Choroid plexus epithelial cell (primary cell): ENCODE measurements at regions not wholly inside any gene's neighbourhood (a gene's known extent, or its start where the extent isn't known, plus 50 kb on each side); places are given as distances from the start of the nearest gene placed in this dataset.

Source experiments
- DNase-seq: peaks from one replicate; pipeline ENCODE4 v3.0.0-alpha.2; 2010; ENCODE audit warnings: low read depth
- H3K4me3 ChIP-seq: 2 replicates; pipeline ENCODE4 v1.5.1; 2011; ENCODE audit warnings: low read depth, mild to moderate bottlenecking, control low read depth, low read length, moderate library complexity
- CTCF ChIP-seq: conservative IDR thresholded peaks from 2 replicates; pipeline ENCODE4 v1.5.1; 2011; ENCODE audit warnings: low read depth, mild to moderate bottlenecking, control low read depth, inconsistent platforms, low read length, moderate library complexity

- H3K4me3 ChIP-seq, result no peak overlapping the region
- TF ChIP-seq CTCF, result no peak
Observed at GRCh38 chr12:93167331-93167730, 210.4 kb upstream of the NUDT4 start.

DNA sequence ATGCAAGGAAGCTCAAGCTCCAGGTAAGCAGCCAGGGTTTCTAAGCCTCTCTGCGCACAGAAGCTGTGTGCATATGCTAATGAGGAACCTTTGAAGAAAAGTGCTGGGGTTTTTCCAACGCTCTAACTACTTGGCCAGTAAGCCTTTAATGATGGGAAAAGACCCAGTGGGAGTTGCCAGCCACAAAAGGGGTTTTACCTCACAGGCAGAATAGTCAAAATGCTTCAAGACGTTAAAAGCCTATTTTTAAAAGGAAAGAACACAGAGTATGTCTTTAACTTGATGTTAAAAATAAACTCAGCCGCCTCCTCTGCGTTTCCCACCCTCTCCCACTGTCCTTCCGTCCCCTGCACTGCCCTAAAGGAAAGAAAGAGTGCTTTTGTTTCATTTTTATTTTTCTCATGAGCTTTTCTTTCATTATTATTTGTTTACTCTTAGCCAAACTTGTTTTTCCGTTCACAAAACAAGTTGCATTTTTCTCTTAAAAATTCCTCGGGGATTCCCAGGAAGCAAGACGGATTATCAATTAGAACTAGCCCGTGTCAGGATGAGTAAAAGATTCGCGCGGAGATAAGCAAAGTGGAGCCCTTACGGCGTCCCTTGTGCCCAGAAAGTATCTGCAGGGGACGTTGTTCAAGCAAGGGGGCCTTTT, 209.8 kb upstream of the NUDT4 start:
- TF ChIP-seq CTCF, result no peak
- DNase-seq, result peak; percentile 49
- peak overlapping the region; percentile 54 for H3K4me3 ChIP-seq

More at GRCh38 chr12:93167331-93167730, 210.4 kb upstream of the NUDT4 start:
- DNase-seq, result no peak

- DNase-seq, result no peak
- no peak for TF ChIP-seq CTCF
- no peak overlapping the region for H3K4me3 ChIP-seq
Observed at GRCh38 chr12:93168751-93169150, 209.0 kb upstream of the NUDT4 start.

GRCh38 chr12:93169536-93169935, 208.2 kb upstream of the NUDT4 start:
- no peak for DNase-seq
- no peak overlapping the region for H3K4me3 ChIP-seq
- TF ChIP-seq CTCF, result no peak

DNA sequence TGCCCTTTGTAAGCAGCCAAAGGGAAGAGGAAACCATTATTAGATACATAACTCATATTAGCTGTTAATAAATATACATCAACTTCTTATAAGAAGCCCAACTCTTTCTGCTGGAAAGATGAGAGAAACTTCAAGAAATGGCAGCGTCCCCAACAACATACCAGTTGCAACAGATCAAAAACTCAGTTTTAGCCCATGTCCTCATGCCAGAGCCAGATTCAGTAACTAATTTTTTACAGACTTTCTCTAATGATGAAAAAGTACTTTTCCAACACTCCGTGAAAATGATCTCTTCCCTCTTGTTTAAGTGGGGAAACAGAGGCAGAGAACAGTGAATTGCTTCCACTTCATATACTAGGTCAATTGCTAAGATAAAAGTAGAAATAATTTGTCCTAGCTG, 206.8 kb upstream of the NUDT4 start:
- no peak overlapping the region for H3K4me3 ChIP-seq
- no peak for TF ChIP-seq CTCF
- no peak for DNase-seq

DNA sequence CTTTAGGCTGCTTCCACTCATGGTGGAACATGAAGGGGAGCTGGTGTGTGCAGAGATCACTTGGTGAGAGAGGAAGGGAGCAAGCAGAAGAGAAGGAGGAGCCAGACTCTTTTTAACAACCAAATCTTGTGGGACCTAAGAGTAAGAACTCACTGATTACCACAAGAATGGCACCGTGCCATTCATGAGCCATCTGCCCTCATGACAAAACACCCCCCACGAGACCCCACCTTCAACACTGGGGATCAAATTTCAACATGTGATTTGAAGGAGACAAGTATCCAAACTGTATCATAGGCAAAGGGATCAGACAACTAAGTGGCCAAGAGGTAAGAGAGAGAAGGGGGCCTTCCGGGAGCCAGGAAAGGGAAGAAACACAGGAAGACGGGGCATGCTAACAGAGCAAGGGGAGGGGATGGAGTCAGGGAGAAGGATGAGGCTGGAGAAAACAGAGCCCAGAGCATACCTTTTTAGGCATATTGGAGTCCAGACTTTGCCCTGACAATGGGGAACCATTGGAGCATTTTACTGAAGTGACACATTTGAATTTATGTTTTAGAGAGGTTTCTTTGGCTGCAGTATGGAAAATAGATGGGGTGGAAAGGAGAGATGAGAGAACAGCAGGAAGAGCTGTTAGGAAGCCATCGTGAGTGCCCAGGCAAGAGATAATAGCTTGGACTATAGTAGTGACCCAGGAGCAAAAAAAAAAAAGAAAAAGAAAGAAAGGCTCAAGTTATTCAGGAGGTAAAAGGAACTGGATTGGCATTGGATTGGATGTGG, 204.4 kb upstream of the NUDT4 start:
- DNase-seq, result peak; percentile 82
- H3K4me3 ChIP-seq, result no peak overlapping the region
- no peak for TF ChIP-seq CTCF
